ENCODE measurements at regions not wholly inside any gene's neighbourhood (a gene's known extent, or its start where the extent isn't known, plus 50 kb on each side); places are given as distances from the start of the nearest gene placed in this dataset.
"Not testable (repeated sequence)": the region's sequence is repeated elsewhere in the genome, so short reads cannot be mapped to it uniquely, and the experiment has no call there.

- DNase-seq, result no peak
Measured at GRCh38 chr6:93745306-93745705, 325.9 kb upstream of the EPHA7 start.

GRCh38 chr6:93735099-93735498 lies 315.7 kb upstream of the EPHA7 start:
- no peak for DNase-seq

GRCh38 chr6:93731306-93731705 lies 311.9 kb upstream of the EPHA7 start:
- DNase-seq, result no peak

- DNase-seq, result no peak
Measured at GRCh38 chr6:93728150-93728549, 308.8 kb upstream of the EPHA7 start.

GRCh38 chr6:93727447-93727846 lies 308.1 kb upstream of the EPHA7 start:
- DNase-seq, result no peak

GRCh38 chr6:93721386-93722048 lies 302.2 kb upstream of the EPHA7 start:
- no peak for DNase-seq

- DNase-seq, result no peak
Measured at GRCh38 chr6:93713974-93714373, 294.6 kb upstream of the EPHA7 start.

- no peak for DNase-seq
Measured at GRCh38 chr6:93703431-93703830, 284.1 kb upstream of the EPHA7 start.

- no peak for DNase-seq
Measured at GRCh38 chr6:93701526-93701925, 282.2 kb upstream of the EPHA7 start.

GRCh38 chr6:93685494-93685893 lies 266.1 kb upstream of the EPHA7 start:
- no peak for DNase-seq

GRCh38 chr6:93684339-93684738 lies 265.0 kb upstream of the EPHA7 start:
- no peak for DNase-seq

GRCh38 chr6:93679836-93680235 lies 260.5 kb upstream of the EPHA7 start:
- no peak for DNase-seq

- no peak for DNase-seq
Measured at GRCh38 chr6:93678841-93679454, 259.6 kb upstream of the EPHA7 start.

- no peak for DNase-seq
Measured at GRCh38 chr6:93677264-93677965, 258.1 kb upstream of the EPHA7 start.

GRCh38 chr6:93676581-93676980 lies 257.2 kb upstream of the EPHA7 start:
- no peak for DNase-seq

GRCh38 chr6:93675856-93676417 lies 256.6 kb upstream of the EPHA7 start:
- no peak for DNase-seq

GRCh38 chr6:93663111-93663510 lies 243.8 kb upstream of the EPHA7 start:
- no peak for DNase-seq

GRCh38 chr6:93654548-93654947 lies 235.2 kb upstream of the EPHA7 start:
- DNase-seq, result no peak

- DNase-seq, result no peak
Measured at GRCh38 chr6:93644611-93645010, 225.3 kb upstream of the EPHA7 start.

- no peak for DNase-seq
Measured at GRCh38 chr6:93639126-93639525, 219.8 kb upstream of the EPHA7 start.

- not testable (repeated sequence) for DNase-seq
Measured at GRCh38 chr6:93636987-93637664, 217.8 kb upstream of the EPHA7 start.

- no peak for DNase-seq
Measured at GRCh38 chr6:93624408-93624807, 205.0 kb upstream of the EPHA7 start.

- no peak for DNase-seq
Measured at GRCh38 chr6:93621442-93621841, 202.1 kb upstream of the EPHA7 start.

Data from cerebellar nuclear complex (tissue), 1 donor.